Raji (cell line): ENCODE measurements at regions not wholly inside any gene's neighbourhood (a gene's known extent, or its start where the extent isn't known, plus 50 kb on each side); places are given as distances from the start of the nearest gene placed in this dataset.
A peak's percentile ranks its signal among the peaks of the same experiment; 100 is the strongest.

Source experiments
- POLR2A ChIP-seq: IDR thresholded peaks from 2 replicates; pipeline ENCODE4 v1.6.1; 2011; ENCODE audit warnings: low read depth, low read length, control low read depth; ENCODE audit not compliant: insufficient read depth

DNA sequence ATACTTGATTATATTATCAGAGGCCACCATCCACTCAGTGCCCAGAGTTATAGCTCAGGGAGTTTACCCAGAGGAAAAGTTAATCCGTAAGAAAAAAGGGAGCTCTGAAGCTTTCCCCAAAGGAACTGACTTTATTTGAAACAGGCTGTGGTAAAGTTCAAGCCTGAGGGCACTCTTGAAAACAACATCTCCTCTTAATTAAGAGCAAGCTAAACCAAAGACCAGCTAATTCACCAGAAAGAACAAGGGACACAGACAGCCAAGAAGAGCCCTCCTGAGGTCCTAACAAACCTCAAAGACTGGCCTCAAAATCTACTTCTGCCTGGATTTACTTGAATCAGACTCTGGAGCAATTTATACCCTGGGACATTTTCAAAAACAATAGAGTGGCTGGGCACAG is 159.6 kb upstream of the CHST15 start:
- TF ChIP-seq POLR2A: no peak

GRCh38 chr10:124252097-124252715 is 158.8 kb upstream of the CHST15 start:
- TF ChIP-seq POLR2A: no peak

DNA sequence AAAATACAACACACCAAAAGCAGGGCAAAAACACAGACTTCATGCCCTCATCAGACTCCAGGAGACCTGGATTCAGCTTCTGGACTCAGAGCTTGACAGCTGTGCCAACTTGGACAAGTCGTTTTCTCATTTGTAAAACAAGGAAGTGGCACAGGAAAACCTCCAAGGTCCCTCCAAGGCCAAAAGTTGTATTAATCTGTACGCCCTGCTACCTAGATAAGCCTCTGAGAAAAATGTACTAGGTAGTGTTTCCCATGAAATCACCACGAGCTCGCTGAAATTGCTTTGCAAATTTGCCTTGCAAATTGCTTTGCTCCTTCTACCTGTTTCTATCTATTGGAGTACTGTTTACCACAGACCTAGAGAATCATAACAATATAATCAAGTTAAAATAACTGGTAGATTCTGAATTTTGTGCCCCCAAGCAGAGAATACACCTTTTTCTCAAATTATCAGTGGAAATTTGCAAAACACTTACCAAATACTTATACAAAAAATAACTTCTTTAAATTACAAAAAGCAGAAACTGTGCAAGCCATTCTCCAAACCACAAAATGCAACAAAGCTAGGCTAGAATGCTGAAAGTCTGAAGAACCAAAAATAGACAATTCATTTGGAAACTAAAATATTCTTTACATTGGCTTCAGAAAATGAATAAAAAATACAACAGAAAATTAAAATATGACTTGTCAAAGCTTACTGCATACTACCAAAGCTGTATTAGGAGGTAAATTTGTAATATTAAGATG is 158.1 kb upstream of the CHST15 start:
- peak; percentile 29; the same call in 1 of the 2 replicates for TF ChIP-seq POLR2A

GRCh38 chr10:124250506-124250905 is 157.1 kb upstream of the CHST15 start:
- no peak for TF ChIP-seq POLR2A

DNA sequence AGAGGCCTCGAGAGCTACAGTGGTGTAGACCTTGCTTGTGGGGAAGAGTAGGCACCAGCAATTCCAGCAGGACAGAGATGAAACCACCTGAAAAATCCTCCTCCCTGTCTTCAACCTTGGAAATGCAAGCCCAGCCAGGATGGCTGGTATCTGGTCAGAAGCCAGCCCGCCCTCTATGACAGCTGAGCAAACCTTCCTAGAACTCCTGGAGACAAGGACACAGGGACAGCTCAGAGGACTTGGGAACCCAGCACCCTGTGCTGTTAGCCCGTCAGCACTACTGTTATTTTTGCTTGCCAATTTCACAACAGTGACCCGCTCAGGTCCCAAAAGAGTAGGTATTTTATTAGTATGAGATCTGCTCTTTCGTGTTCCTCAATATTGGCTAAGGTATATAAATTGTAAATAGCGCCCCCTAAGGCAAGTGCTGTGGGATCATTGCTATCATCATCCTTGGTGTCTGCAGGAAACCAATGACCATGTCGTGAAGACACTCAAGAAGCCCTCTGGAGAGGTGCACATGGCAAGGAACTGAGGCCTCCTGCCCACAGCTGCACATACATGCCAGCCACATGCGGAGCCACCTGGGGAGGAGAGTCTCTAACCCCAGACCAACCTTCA is 156.5 kb upstream of the CHST15 start:
- no peak for TF ChIP-seq POLR2A

DNA sequence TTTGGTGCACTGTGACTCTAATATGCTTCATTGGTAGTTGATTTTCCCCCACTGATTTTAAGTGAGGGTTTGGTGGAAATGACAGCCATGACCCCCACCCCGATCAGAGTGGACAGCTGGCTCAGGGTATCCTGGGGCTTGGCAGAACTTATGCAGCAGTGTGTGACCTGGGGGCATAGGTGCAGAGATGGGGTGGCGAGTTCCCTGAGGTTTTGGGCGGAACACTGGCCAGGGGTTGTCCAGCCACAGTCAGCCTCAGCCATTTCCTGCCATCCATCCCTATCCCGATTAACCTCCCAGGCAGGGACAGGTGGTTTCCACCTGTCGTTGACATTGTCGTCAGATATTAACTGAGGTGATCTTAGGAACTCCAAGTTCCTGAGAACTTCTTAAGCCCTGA is 155.8 kb upstream of the CHST15 start:
- TF ChIP-seq POLR2A: no peak

GRCh38 chr10:124248056-124249045 is 155.0 kb upstream of the CHST15 start:
- TF ChIP-seq POLR2A: no peak

DNA sequence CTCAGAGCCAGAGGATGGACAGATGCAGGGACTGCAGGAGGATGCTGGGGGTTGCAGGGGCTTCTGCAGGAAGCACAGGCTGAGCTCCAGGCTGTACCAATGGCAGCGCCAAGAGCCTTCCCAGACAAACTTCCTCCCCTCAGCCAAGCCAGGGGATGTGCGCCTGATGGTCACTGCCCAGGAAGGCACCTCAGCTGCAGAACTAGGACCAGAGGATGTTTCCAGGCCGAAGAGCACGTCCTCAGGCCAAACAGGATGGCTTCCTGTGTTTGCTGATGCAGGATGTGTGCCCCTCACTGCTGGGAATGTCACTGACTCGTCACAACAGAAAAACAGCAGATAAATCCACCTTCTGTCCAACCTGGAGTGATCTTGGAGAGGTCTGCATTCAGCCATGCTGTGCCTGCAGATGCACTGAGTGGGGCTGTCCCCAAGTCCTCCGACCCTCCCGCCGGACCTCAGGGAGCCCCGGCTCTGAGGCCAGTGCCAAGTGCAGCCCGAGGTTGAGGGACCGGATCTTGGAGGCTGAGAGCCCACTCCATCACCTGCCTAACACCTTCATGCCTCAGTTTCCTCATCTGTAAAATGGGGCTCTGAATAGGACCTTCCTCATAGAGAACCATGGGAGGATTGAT is 152.5 kb upstream of the CHST15 start:
- no peak for TF ChIP-seq POLR2A

- TF ChIP-seq POLR2A: no peak
These were observed 151.8 kb upstream of the CHST15 start for GRCh38 chr10:124245191-124245590.

DNA sequence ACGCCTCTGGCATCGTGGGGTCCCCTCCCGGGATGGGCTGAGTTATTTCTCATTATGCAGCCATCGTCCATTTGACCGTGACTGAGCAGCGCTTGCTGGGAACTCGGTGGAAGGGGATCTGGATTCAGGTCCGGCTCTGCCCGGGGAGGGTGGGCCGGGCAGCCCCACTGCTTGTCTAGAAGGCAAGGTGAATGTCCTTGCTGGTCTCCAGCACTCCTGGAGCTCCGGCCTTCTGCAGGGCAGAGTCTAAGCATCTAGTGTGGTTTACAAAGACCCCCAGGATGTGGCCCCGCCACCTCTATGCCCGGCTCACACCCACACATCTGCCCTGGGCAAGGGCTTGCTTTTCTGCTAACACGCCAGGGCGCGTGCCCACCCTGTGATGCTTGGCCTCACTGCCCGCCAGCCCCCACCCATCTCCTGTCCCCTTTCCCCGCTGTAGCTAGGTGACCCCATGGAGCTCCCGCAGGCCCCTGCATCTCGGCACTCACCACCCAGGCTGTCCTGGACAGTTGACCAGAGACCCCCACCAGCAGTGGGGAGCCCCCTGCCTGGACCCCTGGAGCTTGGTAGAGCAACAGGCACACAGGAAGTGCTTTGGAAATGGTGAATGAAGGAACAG is 151.0 kb upstream of the CHST15 start:
- no peak for TF ChIP-seq POLR2A

- no peak for TF ChIP-seq POLR2A
These were observed 150.3 kb upstream of the CHST15 start for GRCh38 chr10:124243702-124244121.

DNA sequence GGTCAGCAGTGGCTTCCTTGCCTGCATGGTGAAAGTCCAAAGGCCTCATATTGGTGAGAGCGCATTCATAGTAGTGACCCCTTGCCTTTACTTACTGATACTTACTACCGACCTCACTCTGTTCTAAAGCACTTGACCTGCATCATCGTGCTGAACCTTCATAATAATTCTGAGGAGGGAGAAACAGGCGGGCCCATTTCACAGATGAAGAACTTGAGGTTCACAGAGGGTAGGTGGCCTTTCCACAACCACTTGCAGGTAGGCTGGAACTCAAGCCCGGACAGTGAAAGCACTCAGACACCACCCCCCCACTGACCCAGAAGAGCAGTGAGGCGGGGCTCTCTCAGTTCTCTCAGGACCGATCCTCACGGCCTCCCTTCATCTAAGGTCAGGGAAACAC is 149.4 kb upstream of the CHST15 start:
- no peak for TF ChIP-seq POLR2A

DNA sequence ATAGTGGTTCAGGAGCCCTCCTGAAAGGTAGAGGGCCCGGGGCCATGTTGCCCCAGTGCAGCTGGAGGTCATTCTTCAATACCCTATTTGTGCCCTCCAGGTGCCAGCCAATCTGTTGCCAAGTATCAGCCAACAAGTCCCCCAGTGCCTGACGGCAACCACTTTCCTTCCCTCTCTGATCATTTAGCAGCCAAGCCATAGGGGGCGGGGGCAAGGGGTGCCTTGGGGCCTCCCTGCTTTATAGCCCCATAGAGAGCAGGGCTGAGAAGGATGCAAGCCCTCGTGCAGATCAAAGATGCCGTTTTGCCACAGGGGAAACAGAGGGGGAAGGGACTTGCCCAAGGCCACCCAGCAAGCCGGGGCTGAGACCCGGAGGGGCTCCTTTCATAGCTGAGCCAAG is 149.0 kb upstream of the CHST15 start:
- no peak for TF ChIP-seq POLR2A

GRCh38 chr10:124240839-124241291 is 147.5 kb upstream of the CHST15 start:
- no peak for TF ChIP-seq POLR2A
